ENCODE measurements at regions not wholly inside any gene's neighbourhood (a gene's known extent, or its start where the extent isn't known, plus 50 kb on each side); places are given as distances from the start of the nearest gene placed in this dataset.

- no peak for TF ChIP-seq CTCF (conservative IDR thresholded peaks at IDR 0.05; ENCODE audit: low read depth, low read length)
- DNase-seq (ENCODE audit: low read depth): no peak
- H3K4me3 ChIP-seq (ENCODE audit: low read depth, low read length): no peak overlapping the region
Measured at GRCh38 chr3:117762621-117763037, 1053.0 kb downstream of the TUSC7 start.

GRCh38 chr3:117763561-117763960 lies 1054.0 kb downstream of the TUSC7 start:
- TF ChIP-seq CTCF (conservative IDR thresholded peaks at IDR 0.05; ENCODE audit: low read depth, low read length): no peak
- H3K4me3 ChIP-seq (ENCODE audit: low read depth, low read length): no peak overlapping the region
- DNase-seq (ENCODE audit: low read depth): no peak

- no peak overlapping the region for H3K4me3 ChIP-seq (ENCODE audit: low read depth, low read length)
- TF ChIP-seq CTCF (conservative IDR thresholded peaks at IDR 0.05; ENCODE audit: low read depth, low read length): no peak
- no peak for DNase-seq (ENCODE audit: low read depth)
Measured at GRCh38 chr3:117768581-117768980, 1059.0 kb downstream of the TUSC7 start.

- DNase-seq (ENCODE audit: low read depth): no peak
- TF ChIP-seq CTCF (conservative IDR thresholded peaks at IDR 0.05; ENCODE audit: low read depth, low read length): no peak
- H3K4me3 ChIP-seq (ENCODE audit: low read depth, low read length): no peak overlapping the region
Measured at GRCh38 chr3:117774130-117774529, 1064.6 kb downstream of the TUSC7 start.

- no peak for DNase-seq (ENCODE audit: low read depth)
- no peak overlapping the region for H3K4me3 ChIP-seq (ENCODE audit: low read depth, low read length)
- TF ChIP-seq CTCF (conservative IDR thresholded peaks at IDR 0.05; ENCODE audit: low read depth, low read length): no peak
Measured at GRCh38 chr3:117786349-117786748, 1076.8 kb downstream of the TUSC7 start.

- DNase-seq (ENCODE audit: low read depth): peak; percentile 16
- no peak overlapping the region for H3K4me3 ChIP-seq (ENCODE audit: low read depth, low read length)
- no peak for TF ChIP-seq CTCF (conservative IDR thresholded peaks at IDR 0.05; ENCODE audit: low read depth, low read length)
Measured at GRCh38 chr3:117788061-117788460, 1078.5 kb downstream of the TUSC7 start.

- TF ChIP-seq CTCF (conservative IDR thresholded peaks at IDR 0.05; ENCODE audit: low read depth, low read length): no peak
- DNase-seq (ENCODE audit: low read depth): no peak
- H3K4me3 ChIP-seq (ENCODE audit: low read depth, low read length): no peak overlapping the region
Measured at GRCh38 chr3:117788506-117788905, 1078.9 kb downstream of the TUSC7 start.

Measured in epithelial cell of proximal tubule (primary cell).